GM18498 (cell line): ENCODE measurements at regions not wholly inside any gene's neighbourhood (a gene's known extent, or its start where the extent isn't known, plus 50 kb on each side); places are given as distances from the start of the nearest gene placed in this dataset.

Source experiments
- ATAC-seq: cut with Tn5 transposase; IDR thresholded peaks from one replicate; pipeline ENCODE4 v1.9.1; 2021; ENCODE audit warnings: mild to moderate bottlenecking, moderate library complexity; ENCODE audit not compliant: unreplicated experiment

DNA sequence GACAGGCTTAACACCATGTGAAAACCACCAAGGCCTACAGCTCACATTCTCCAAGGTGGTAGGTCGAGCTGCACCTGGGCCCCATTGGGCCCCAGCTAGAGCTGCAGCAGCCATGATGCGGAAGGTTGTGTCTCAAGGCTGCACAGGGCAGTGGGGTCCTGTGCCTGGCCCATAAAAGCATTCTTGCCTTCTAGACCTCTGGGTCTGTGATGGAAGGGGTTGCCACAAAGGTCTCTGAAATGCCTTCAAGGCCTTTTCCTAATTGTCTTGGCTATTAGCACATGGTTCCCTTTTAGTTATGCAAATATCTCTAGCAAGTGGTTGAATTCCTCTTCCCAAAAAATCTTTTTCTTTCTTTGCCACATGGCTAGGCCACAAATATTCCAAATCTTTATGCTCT lies 52.5 kb upstream of the C11orf58 start:
- no peak for ATAC-seq

DNA sequence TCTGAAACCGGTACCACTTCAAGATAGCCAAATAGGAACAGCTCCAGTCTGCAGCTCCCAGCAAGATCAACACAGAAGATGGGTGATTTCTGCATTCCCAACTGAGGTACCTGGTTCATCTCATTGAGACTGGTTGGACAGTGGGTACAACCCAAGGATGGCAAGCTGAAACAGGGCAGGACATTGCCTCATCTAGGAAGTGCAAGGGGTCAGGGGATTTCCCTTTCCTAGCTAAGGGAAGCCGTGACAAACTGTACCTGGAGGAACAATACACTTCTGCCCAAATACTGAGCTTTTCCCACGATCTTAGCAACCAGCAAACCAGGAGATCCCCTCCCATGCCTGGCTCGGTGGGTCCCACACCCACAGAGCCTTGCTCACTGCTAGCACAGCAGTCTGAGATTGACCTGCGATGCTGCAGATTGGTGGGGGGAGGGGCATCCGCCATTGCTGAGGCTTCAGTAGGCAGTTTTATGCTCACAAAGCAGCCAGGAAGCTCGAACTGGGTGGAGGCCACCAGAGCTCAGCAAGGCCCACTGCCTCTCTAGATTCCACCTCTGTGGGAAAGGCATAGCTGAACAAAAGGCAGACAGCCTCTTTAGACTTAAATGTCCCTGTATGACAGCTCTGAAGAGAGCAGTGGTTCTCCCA lies 59.9 kb upstream of the C11orf58 start:
- no peak for ATAC-seq

DNA sequence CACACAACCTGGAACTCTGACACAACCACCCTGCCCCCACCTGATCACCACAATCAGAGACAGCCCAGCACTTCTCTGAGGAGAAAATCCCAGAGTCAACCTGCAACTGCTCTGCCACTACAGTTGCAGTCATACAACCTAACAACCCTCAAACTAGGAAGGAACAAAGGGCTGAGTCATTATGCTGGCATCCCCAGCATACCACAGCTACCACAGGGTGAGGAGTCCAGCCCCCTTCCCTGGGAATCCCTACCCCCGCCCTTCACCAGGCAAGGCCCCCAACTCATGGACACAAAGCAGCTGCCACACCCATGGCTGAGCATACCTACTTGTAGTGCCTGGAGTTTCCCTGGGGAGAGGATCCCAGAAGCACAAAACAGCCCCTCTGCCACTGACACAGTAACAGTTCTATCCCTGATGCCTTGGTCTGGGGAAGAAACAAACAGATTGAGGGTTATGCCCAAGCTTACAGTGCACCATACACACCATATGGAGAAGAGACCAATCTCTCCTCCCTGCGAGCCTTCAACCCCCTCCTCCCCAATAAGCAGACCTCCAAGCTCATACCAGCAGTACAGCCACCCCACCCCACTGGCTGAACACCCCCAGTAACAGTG lies 68.5 kb upstream of the C11orf58 start:
- ATAC-seq: no peak

DNA sequence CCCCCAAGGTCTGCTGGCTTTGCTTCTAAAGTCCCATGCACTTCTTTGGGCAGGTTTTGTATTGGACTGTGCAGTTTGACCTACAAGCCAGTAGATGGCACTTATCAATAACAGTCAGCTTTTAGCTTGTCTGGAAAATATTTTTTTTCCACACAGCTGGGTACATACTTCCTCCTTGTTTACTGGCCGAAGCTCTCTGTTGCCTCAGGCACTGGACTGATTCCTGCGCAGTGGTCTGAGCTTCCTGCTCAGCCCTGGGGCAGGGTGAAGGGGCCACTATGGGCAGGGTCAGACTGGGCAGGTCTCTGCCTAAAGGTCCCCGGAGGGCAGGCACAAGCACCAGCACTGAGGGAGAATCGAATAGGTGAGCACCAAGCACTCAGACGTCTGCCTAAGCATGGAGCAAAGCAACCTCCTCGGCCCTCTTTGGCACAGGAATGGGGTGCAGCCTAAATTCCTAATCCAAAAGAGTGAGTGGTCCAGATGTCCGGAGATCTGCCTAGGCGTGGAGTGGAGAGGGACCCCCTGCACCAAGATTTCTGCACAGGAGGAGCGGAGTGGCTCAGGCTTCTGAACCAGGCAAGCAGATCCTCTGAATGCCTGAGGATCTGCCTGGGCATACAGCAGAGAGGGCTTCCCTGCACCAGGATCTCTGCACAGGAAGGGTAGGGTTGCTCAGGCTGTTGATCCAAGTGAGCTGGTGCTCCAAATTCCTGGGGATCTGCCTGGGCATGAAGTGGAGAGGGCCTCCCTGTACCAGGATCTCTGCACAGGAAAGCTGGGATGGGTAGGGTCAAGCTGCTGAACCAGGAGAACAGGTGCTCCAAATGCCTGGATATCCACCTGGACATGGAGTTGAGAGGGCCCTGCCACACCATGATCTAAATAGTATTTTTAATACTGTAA lies 105.9 kb upstream of the C11orf58 start:
- no peak for ATAC-seq

DNA sequence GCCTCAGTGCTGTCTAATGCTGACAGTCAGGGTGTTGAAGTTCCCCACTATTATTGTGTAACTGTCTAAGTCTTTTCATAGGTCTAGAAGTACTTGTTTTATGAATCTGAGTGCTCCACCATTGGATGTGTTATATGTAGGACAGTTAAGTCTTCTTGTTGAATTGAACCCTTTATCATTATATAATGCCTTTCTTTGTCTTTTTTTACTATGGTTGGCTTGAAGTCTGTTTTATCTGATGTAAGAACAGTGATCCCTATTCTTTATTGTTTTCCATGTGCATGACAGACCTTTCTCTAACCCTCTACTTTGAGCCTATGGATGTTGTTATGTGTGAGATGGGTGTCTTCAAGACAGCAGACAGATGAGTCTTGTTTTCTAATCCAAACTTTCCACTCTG lies 107.8 kb upstream of the C11orf58 start:
- ATAC-seq: no peak

DNA sequence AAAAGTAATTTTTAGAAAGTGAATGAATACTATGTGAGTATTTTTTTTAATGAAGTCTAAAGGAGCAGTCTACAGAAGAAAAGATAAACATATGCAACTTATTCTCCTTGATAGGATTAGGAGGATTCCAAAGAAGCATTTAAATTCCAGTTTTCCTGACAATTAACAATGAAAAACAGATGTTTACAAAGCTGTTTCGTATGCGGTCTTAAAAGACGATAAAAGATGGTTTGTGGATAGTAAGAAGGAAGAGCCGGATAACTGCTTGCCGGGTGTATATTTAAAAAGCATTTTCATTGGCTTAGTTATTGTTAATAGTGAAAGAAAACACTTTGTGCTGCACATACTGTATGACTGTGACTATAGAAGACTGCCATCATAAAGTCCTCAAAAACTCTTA lies 120.0 kb upstream of the C11orf58 start:
- ATAC-seq: no peak

DNA sequence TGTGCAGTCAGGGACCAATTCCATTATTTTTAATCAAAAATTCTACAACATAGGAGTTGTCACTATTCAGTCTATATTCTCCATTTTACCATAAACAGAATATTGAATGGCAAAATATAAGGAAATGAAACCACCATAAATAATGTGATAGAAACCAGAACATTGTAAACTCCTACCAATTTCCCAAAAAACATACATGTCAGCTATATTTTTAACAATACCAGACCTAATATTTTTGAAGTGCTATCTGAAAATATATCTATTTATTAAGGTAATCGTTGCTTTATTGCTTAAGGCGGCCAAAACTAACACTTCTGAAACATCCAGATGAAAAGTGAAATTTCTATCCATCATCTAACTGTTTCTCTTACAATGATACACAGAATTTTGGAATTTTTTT lies 123.0 kb upstream of the C11orf58 start:
- no peak for ATAC-seq

DNA sequence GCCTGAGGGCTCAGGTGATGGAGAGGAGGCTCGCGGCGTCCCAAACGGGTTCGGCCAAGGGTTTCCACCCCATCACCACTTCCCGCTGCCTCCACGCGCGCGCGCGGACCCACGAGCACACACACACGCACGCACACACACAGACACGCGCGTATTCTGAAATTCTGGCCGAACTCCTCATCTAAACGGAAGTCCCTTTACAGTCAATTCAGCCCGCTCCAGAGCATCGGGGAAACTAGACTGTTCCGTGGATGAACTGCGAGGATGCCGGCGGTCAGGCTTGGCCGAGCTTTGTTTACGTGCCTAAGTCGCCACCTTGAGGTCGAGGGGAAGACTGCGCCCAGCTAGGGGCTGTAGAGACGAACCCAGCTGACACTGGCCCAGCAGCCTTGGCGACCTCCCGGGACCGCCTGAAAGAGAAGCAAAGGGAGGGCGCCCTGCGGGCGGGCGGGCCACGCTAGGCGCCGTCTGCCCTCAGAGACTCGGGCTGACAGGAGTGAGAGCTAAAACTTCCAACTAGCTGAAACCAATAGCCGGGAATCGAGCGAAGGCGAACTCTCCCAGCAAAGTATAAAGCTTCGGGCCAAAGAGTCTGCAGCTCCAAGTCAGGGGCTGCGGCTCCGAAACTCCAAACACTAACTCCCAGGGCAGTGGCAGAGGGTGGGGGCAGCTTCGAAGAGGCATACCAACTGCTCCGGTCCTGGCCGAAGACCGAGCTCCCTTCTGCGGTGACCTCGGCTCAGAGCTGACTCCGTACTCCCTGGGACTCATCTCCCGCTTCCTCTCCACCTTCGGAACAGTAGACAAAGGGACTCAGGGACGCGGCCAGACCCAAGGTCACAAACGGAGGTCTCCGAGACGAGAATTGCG lies 124.7 kb upstream of the C11orf58 start:
- peak; percentile 100 for ATAC-seq

DNA sequence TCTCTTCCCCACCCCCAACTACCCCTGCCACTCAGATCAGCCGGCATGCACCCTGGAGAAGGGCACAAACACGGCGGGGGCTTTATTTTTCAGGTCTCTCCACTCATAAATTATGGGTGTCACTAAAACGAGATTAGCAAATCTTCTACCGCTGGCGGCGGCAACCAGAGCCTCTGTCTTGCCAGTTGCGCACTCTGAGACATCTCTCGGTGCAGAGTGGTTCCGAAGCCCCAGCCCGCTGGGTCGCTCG lies 125.3 kb upstream of the C11orf58 start:
- ATAC-seq: peak; percentile 16

DNA sequence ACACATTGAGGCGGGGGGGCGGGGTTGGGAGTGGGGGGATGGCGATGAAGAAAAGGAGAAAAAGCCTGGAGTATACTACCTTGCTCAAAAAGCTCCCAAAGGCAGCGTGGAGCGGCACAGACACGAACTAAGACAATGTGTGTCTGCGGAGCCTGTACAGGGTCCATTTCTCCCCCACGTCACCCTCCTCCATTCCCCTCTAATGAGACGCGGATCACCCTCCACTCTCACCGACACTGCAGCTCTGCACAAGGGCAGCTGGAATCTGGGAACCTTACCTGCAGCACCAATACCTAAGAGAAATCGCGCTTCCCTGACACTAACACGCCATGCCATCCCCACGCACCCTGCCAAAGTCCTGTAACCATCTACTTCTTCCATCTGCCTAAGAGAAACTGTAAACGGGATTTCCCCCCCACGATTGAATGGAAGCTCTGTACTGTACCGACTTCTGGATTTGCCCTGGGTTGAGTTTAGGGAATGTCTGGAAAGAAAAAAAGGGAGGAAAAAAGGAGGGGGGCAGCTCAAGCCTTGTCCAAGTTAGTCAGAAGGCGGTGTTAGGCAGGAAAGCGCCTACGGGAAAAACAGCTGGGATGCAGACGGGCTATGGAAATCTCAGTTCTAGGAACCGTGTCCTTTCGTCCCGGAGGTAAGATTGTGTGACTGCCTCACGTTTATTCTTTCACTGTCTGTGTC lies 125.7 kb upstream of the C11orf58 start:
- ATAC-seq: no peak

DNA sequence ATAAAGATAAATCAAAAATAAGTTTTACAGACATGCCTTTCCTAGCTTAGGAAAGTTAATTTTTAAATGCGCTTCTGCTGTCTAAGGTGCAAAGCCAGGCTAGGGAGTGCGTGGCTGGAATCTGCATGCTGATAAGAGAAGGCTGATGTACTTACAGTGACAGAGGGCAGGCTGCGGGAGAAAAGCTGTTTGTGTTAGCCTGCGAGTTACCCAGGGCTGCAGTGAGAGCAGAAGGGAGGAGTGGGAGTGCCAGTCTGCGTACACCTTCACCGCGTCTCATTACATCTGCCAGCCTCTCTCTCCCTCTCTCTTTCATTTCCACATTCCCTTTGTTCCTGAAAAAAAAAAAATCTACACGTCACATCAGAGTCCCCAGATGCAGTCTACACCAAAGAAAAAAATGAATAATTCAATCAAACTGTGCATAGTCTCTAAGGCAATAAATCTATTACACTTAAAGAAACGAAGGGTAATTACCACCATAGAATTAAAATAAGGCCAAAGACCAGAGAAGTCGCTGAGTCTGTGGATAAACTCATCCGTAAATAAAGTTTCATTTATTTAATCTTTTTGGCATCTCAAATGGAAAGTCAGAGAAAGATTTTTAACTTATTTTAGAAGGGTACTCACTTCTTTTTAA lies 126.4 kb upstream of the C11orf58 start:
- ATAC-seq: no peak

DNA sequence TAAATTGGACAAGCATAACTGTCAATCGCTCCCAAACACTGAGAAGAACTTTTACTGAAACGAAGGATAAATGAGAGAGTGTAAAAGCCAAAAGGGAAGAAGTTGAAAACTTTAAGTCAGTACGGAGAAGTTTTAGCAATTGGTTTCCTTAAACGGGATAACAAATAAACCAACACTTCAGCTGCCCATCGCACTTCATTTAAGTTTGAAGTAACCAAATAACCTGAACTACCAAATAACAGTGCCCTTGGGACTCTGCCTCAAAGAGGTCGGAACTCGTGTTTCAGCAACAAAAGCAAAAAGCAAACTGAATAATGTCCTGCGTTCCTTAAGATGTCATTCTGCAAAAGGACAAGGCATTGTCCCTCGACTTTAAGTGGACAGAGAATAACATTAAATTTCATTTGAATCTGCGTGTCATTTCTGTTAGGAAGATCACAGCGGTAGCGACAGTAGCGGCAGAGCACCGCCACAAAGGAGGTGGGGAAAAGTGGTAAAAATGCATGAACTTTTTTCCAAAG lies 127.0 kb upstream of the C11orf58 start:
- no peak for ATAC-seq

DNA sequence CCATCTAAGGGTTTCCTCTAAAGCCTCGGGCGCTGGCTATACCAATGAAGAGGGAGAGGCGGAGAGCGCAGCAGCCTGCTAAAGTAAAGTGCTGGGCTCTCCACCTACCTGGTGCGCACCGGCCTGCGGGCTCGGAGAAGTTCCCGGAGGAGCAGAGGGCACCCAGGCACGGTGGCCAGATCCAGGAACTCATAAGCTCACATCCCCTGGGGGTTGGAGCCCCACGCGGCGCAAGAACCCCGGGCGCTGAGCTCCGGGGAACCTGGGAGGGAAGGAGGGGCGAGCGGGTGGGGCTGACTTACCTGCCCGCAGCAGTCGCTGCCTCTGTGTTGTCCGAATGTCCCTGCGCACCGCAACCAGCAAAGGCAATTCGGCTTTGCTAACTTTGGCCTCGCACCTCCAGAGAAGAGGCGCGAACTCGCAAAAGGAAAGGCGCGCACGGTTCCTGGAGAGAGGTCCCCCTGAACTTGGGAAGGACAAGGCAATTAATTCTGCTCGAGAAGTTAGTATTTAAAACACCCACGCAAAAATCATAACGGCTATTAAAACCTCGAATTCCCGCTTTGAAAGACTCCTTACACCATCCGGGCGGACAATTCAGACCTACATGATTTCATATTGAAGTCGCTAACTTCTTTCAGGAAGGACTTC lies 127.6 kb upstream of the C11orf58 start:
- ATAC-seq: no peak

DNA sequence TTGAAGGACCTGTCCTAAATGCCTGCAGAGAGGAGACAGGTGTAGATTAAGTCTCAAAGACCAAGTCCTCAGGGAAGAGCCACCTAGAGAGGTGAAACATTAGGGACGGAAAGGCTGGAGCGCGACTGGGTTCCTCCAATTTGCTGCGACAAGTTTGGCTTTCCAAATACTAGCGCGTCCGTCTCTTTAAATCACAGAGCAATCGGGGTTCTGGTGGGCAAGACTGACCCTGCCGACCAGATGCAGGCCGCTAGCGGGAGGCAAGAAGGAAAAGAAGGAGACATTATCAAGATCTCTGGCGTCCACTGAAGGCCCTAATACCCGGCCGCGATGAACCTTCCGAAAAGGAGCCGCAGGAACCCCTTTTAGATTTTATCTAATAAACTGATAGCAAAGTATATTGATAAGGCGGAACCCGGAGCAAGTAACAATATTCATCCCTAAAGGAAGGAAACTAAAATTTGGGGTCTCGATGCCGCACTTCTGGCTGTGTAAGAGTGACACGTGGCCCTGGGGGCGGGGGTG lies 128.2 kb upstream of the C11orf58 start:
- ATAC-seq: no peak

DNA sequence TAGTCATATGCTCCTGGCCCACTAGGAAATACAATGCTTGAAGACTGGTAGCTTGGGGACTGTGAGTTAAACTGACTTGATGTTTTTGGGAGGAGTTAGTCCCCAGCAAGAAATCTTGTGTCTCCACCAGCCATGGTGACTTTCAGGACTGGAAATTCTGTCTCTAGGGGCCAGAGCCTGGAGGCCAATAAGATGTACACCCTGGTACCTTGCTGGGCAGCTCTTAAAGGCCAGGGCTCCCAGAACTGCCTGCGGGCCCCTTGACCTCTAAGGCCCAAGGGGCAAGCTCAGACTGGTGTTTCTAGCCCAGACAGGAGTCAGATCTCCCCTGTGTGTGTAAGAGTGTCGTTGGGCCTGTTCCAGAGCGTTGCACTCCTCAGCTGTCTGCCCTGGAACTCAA lies 128.7 kb upstream of the C11orf58 start:
- no peak for ATAC-seq

DNA sequence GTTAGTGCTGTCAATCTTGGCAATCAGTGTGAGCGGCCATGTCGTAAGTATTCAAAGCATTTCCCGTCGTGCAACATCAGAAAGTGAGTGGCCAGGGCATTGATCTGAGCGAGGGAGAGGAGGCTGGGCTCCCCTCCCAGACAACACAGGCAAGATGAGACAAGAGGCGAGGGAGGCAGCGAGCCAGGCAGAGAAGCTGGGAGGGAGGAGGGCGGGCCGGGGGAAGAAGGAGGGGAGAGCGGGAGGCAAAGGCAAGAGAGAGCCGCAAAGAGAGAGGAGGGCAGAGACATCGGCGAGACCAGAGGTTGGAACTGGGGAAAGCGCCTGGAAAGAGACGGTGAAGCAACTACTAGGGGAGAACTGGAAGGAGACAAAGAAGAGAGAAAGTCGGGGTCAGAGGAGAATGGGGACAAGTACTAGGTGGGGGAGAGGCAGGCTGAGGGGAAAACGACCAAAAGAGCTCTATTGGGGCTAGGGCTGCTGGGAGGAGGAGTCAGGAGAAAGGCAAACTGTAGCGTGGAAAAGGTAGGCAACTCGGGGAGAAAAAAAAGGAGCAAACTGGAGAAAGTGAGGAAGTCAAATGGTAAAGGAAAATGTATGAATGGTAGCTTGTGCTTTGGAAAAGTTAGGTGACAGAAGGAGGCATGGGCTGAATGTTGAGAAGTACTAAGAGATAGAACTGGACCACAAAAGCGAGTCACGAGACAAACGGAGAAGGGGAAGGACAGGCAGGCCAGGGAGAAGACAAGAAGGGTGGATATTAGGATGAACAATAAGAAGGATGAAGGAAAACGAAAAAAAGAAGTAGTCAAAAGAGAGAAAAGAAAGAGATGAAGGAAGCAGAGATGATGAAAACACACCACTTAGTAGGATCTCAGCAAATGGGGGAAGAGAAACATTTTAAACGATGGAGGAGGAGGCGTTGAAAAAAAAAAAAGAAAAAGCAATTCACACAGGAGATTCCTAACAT lies 130.5 kb upstream of the C11orf58 start:
- ATAC-seq: no peak

DNA sequence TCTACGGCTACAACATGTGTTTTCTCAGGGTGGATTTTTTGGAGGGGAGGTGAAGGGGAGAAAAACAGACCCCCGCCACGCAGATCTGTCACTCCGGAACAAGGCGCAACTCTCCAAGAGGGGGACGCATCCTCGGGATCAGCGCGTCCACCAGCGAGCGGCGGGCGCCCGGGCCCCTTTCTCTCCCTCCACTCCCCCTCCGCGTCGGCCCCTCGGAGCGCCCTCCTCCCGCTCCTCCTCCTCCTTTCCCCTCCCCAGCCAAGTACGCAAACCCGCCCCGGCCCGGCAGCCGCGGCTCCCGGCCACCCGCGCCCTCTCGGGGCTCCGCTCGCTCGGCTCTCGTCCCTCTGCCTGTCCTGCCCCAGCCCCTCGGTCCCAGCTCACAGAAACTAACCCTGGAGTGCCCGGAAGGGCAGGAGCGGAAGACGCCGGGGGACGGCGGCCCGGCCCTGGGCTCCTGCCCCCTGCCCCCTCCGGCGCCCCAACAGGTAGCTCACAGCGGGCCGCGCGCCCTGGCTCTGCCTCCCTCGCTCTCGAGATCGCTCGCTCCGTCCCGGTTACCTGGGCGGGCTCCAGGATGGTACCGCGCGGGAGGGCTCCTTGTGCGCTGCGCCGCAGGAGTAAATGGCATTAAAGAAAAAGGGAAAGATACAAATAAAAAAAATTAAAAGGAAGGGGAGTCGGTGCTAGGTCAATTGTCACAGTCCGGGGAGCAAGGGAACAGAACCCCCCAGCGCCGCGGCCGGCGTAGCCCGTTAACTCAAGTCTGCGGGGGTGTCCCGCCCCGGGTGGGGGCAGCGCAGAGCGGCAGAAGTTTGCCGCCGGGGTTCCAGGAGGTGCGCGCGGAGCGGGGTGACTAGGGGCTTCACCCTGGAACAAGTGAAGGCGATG lies 131.4 kb upstream of the C11orf58 start:
- no peak for ATAC-seq
